ENCODE measurements at regions not wholly inside any gene's neighbourhood (a gene's known extent, or its start where the extent isn't known, plus 50 kb on each side); places are given as distances from the start of the nearest gene placed in this dataset.

DNA sequence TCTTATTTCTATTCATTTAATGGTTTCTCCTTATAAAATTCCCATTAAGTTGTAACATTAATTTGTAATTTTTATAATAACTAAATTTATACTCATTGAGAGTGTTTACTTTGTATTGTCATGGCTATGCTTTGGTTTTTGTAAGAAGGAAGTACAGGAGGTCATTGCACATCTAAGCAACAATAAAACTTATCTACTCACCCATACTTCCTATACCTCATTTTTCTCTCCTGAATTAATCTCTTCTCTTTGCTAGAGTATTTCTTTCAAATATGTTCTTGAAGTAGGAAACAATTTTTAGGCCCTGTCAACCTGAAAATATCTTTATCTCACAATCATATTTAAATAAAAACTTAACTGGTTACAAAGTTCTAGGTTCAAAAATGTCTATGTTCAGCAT lies 95.4 kb upstream of the WDR11 start:
- DNase-seq (ENCODE audit: low read depth) = no peak
- no peak overlapping the region for H3K4me3 ChIP-seq (ENCODE audit: low read depth, low read length)
- H3K36me3 ChIP-seq (ENCODE audit: control insufficient read depth, insufficient read depth, low read length) = no peaks in the 10 kb centered on the region
- H3K27me3 ChIP-seq (ENCODE audit: control insufficient read depth, insufficient read depth, low read length) = no peaks in the 10 kb centered on the region
- TF ChIP-seq, protein P1, sequence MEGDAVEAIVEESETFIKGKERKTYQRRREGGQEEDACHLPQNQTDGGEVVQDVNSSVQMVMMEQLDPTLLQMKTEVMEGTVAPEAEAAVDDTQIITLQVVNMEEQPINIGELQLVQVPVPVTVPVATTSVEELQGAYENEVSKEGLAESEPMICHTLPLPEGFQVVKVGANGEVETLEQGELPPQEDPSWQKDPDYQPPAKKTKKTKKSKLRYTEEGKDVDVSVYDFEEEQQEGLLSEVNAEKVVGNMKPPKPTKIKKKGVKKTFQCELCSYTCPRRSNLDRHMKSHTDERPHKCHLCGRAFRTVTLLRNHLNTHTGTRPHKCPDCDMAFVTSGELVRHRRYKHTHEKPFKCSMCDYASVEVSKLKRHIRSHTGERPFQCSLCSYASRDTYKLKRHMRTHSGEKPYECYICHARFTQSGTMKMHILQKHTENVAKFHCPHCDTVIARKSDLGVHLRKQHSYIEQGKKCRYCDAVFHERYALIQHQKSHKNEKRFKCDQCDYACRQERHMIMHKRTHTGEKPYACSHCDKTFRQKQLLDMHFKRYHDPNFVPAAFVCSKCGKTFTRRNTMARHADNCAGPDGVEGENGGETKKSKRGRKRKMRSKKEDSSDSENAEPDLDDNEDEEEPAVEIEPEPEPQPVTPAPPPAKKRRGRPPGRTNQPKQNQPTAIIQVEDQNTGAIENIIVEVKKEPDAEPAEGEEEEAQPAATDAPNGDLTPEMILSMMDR (IDR thresholded peaks at IDR 0.05; ENCODE audit: insufficient read depth, low read length, poor library complexity, severe bottlenecking) = no peak

DNA sequence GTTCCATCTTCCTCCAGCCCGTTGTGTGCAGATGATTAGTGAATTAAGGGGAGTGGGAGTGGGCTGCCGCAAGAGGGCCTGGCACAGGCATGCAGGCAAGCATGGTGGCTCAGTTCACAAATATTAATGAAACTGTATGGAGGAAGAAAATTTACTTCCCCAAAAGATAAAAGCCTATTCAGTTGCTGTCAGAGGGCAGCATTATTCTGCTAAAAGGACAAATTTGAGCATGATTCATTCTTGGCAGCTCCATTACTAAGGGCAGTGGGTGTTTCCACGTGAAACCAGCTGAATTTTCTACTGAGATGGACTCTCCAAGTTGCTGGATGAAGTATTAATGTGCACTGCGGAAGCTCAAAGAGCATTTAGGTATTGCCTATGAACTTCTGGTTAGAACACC lies 90.9 kb upstream of the WDR11 start:
- H3K27me3 ChIP-seq (ENCODE audit: control insufficient read depth, insufficient read depth, low read length) = no peaks in the 10 kb centered on the region
- DNase-seq (ENCODE audit: low read depth) = no peak
- TF ChIP-seq, protein P1 (IDR thresholded peaks at IDR 0.05; ENCODE audit: insufficient read depth, low read length, poor library complexity, severe bottlenecking) = no peak
- no peak overlapping the region for H3K4me3 ChIP-seq (ENCODE audit: low read depth, low read length)
- no peaks in the 10 kb centered on the region for H3K36me3 ChIP-seq (ENCODE audit: control insufficient read depth, insufficient read depth, low read length)

DNA sequence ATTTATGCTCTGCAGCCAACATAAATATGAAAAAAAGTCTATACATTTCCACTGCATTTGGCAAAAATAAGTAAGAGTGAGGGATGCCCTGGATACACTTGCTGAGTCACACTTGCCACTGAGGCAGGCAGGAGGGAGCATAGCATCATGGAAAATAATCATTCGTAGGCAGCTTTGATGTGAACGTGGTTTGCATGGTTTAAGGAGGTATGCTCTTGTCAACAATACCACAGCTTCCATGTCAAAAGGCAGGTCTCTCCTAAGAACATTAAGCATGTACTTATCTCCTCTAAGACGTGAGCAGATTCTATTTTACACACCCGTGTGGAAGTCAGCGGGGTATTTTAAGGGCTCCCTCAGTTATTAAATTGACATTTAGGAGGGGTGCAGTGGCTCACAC lies 89.2 kb upstream of the WDR11 start:
- no peaks in the 10 kb centered on the region for H3K36me3 ChIP-seq (ENCODE audit: control insufficient read depth, insufficient read depth, low read length)
- H3K27me3 ChIP-seq (ENCODE audit: control insufficient read depth, insufficient read depth, low read length) = no peaks in the 10 kb centered on the region
- no peak for DNase-seq (ENCODE audit: low read depth)
- TF ChIP-seq, protein P1 (IDR thresholded peaks at IDR 0.05; ENCODE audit: insufficient read depth, low read length, poor library complexity, severe bottlenecking) = no peak
- H3K4me3 ChIP-seq (ENCODE audit: low read depth, low read length) = no peak overlapping the region

DNA sequence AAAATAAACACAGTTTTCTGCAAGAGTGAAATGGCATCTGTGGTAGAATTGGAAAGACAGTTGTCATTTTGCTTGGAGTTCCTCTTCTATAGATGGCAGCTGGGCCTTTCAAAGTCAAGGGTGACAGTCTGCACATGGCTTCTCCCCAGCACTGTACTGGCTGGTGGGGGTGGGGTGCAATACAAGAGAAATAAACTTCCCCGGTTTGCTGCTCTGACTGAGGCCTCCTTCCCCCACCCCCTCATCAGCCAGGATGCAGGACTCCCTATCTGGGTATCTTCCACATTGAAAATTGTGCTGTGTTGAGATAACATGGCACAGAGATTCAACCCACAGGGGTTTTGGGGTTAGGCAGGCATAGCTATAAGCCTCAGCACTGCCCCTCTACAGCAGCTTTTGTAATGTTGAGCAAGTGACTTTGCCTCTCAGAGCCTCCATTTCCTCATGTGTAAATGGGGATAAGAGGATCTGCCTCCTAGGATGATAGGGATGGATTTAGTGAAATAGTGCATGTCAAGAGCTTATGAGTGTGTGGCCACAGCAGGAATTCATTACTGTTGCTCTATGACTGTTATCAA lies 85.8 kb upstream of the WDR11 start:
- DNase-seq (ENCODE audit: low read depth) = no peak
- TF ChIP-seq, protein P1 (IDR thresholded peaks at IDR 0.05; ENCODE audit: insufficient read depth, low read length, poor library complexity, severe bottlenecking) = no peak
- Histone ChIP-seq H3K36me3 (ENCODE audit: control insufficient read depth, insufficient read depth, low read length) (no peaks in the 10 kb centered on the region), H3K27me3 (ENCODE audit: control insufficient read depth, insufficient read depth, low read length) (no peaks in the 10 kb centered on the region), H3K4me3 (ENCODE audit: low read depth, low read length) (no peak overlapping the region)

DNA sequence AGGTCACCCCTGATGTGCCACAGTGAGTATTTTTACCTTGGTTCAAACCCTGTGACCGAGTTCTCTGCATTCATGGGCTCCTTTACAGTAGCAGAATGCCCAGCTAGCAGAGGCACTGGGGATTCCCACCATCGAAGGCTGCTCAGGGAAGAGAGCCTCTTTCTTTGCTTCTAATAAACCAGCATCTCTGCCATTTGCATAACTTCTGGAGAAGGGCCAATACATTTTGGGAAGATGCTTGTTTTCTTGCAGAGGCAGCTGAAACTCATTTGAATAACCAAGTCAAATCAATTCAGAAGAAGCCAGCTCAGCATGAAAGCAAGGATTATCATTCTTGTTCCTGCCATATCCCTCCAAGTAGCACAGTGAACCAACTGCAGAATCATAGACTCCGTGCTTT lies 82.9 kb upstream of the WDR11 start:
- H3K36me3 ChIP-seq (ENCODE audit: control insufficient read depth, insufficient read depth, low read length) = no peaks in the 10 kb centered on the region
- no peaks in the 10 kb centered on the region for H3K27me3 ChIP-seq (ENCODE audit: control insufficient read depth, insufficient read depth, low read length)
- no peak for DNase-seq (ENCODE audit: low read depth)
- TF ChIP-seq, protein P1 (IDR thresholded peaks at IDR 0.05; ENCODE audit: insufficient read depth, low read length, poor library complexity, severe bottlenecking) = no peak
- H3K4me3 ChIP-seq (ENCODE audit: low read depth, low read length) = no peak overlapping the region

DNA sequence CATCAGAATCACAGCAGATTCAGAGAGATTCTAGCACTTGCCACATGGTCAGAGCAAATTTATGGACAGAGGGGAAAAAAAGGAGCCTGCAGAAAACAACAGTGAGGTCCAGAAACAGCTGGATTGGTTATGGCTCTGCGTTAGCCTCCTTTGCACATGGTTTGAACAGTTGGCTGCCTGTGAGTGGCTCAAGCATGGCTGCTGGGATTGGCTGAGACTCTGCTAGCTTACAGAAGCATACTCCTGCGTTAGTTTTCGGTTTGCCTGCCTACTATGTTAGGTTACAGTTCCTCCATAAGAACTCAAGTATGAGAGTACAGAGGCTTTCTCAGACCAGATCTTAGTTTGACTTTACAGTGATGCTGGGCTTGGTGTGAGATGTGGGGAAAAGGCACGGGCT lies 80.7 kb upstream of the WDR11 start:
- Histone ChIP-seq H3K36me3 (ENCODE audit: control insufficient read depth, insufficient read depth, low read length) (no peaks in the 10 kb centered on the region), H3K4me3 (ENCODE audit: low read depth, low read length) (no peak overlapping the region), H3K27me3 (ENCODE audit: control insufficient read depth, insufficient read depth, low read length) (no peaks in the 10 kb centered on the region)
- DNase-seq (ENCODE audit: low read depth) = no peak
- TF ChIP-seq, protein P1 (IDR thresholded peaks at IDR 0.05; ENCODE audit: insufficient read depth, low read length, poor library complexity, severe bottlenecking) = no peak
